HAP-1 (cell line): ENCODE measurements at regions not wholly inside any gene's neighbourhood (a gene's known extent, or its start where the extent isn't known, plus 50 kb on each side); places are given as distances from the start of the nearest gene placed in this dataset.

Experiments used
- DNase-seq, 2 experiments: peaks; one replicate each; pipeline ENCODE4 v3.0.0-alpha.2; 2016 to 2020; ENCODE audit warnings: low spot score in 2 of 2
- H3K27me3 ChIP-seq: fragments of 250-450 bp; sonication (Bioruptor Pico); 2 replicates; pipeline ENCODE4 v1.5.1; 2020; ENCODE audit warnings: low read depth, mild to moderate bottlenecking, moderate library complexity
- H3K36me3 ChIP-seq: fragments of 250-450 bp; sonication (Bioruptor Pico); replicated peaks from 2 replicates; pipeline ENCODE4 v1.5.1; 2020; ENCODE audit warnings: mild to moderate bottlenecking
- H3K4me1 ChIP-seq: fragments of 250-450 bp; sonication (Bioruptor Pico); 2 replicates; pipeline ENCODE4 v1.5.1; 2020; ENCODE audit warnings: mild to moderate bottlenecking
- H3K4me3 ChIP-seq: fragments of 250-450 bp; sonication (Bioruptor Pico); 2 replicates; pipeline ENCODE4 v1.5.1; 2020; ENCODE audit warnings: mild to moderate bottlenecking, moderate library complexity
- H3K9me3 ChIP-seq: fragments of 250-450 bp; sonication (Bioruptor Pico); 2 replicates; pipeline ENCODE4 v1.5.1; 2020; ENCODE audit warnings: mild to moderate bottlenecking, moderate library complexity
- in situ Hi-C: fragments of 300-500 bp; cut with MboI; formaldehyde crosslinking; loops from 3 replicates; pipeline ENCODE4 v1.14.3; 2020; ENCODE audit warnings: low sequenced_read_pairs, inconsistent platforms, mixed read lengths

GRCh38 chr9:18410983-18411382, 63.0 kb upstream of the ADAMTSL1 start:
- H3K9me3 ChIP-seq = no peaks in the 10 kb centered on the region
- in situ Hi-C loops = no loop called here
- H3K36me3 ChIP-seq = no peaks in the 10 kb centered on the region
- no peaks in the 10 kb centered on the region; the same call in 1 of the 2 replicates for H3K27me3 ChIP-seq
- H3K4me3 ChIP-seq = no peak overlapping the region
- no peak for DNase-seq
- H3K4me1 ChIP-seq = no peaks in the 10 kb centered on the region

- in situ Hi-C loops = no loop called here
- Histone ChIP-seq H3K4me3 (no peak overlapping the region), H3K9me3 (no peaks in the 10 kb centered on the region), H3K4me1 (peaks cover 5% of the 10 kb centered on the region), H3K36me3 (no peaks in the 10 kb centered on the region), H3K27me3 (peaks cover 9% of the 10 kb centered on the region)
- DNase-seq = no peak
These were observed 52.6 kb upstream of the ADAMTSL1 start for GRCh38 chr9:18421391-18421790.

GRCh38 chr9:18422296-18423036, 51.5 kb upstream of the ADAMTSL1 start:
- H3K9me3 ChIP-seq = no peaks in the 10 kb centered on the region
- no peak for DNase-seq
- peaks cover 7% of the 10 kb centered on the region for H3K27me3 ChIP-seq
- no peaks in the 10 kb centered on the region for H3K36me3 ChIP-seq
- no peak overlapping the region for H3K4me3 ChIP-seq
- in situ Hi-C loops = no loop called here
- H3K4me1 ChIP-seq = no peaks in the 10 kb centered on the region

- Histone ChIP-seq H3K27me3 (peaks cover 2% of the 10 kb centered on the region), H3K4me3 (no peak overlapping the region), H3K9me3 (no peaks in the 10 kb centered on the region), H3K4me1 (no peaks in the 10 kb centered on the region), H3K36me3 (no peaks in the 10 kb centered on the region)
- no peak for DNase-seq
- in situ Hi-C loops = no loop called here
These were observed 50.0 kb upstream of the ADAMTSL1 start for GRCh38 chr9:18423791-18424531.
